GM18868 (cell line): ENCODE measurements at regions not wholly inside any gene's neighbourhood (a gene's known extent, or its start where the extent isn't known, plus 50 kb on each side); places are given as distances from the start of the nearest gene placed in this dataset.

Experiments used
- ATAC-seq: cut with Tn5 transposase; IDR thresholded peaks from one replicate; pipeline ENCODE4 v1.9.1; 2021; ENCODE audit warnings: mild to moderate bottlenecking, moderate library complexity; ENCODE audit not compliant: unreplicated experiment

- no peak for ATAC-seq
These were observed 624.1 kb upstream of the CDH4 start for GRCh38 chr20:60627751-60628565.

- ATAC-seq = no peak
These were observed 623.3 kb upstream of the CDH4 start for GRCh38 chr20:60628749-60629148.

- no peak for ATAC-seq
These were observed 622.9 kb upstream of the CDH4 start for GRCh38 chr20:60629206-60629605.

GRCh38 chr20:60630609-60631008 is 621.5 kb upstream of the CDH4 start:
- ATAC-seq = no peak

GRCh38 chr20:60631585-60632287 is 620.3 kb upstream of the CDH4 start:
- no peak for ATAC-seq

GRCh38 chr20:60632391-60633262 is 619.4 kb upstream of the CDH4 start:
- no peak for ATAC-seq

DNA sequence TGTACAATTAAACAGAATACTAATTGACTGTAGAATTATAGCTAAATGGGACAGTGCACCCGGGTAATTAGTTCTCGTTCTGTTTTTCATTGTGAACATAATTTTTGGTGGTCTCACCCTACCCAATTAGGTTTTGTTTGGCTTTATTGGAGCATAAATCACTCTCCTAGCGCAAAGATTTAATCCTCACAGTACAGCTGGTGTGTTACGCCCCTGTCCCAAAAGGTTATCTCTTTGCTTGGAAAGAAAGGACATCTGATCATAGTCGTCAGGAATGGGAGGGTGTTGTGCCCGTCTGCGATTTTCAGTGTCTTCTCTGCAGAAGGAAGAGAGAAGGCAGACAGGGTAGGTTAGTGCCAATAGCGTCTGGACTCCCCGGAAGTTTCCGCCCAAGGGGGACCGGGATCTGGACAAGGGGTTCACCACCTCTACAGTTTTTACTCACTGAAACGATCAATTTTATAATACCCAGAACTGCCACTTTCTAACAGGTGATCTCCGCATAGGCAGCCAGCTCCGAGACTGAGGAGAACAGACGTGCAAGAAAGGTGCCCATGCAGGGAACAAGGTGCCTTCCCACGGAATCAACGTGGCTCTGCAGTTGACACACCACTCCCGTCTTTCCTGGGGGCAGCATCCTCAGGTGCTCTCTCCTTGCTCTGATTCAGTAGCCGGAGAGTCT is 617.4 kb upstream of the CDH4 start:
- no peak for ATAC-seq

- no peak for ATAC-seq
These were observed 615.6 kb upstream of the CDH4 start for GRCh38 chr20:60636417-60636816.

- ATAC-seq = no peak
These were observed 614.3 kb upstream of the CDH4 start for GRCh38 chr20:60637801-60638200.

DNA sequence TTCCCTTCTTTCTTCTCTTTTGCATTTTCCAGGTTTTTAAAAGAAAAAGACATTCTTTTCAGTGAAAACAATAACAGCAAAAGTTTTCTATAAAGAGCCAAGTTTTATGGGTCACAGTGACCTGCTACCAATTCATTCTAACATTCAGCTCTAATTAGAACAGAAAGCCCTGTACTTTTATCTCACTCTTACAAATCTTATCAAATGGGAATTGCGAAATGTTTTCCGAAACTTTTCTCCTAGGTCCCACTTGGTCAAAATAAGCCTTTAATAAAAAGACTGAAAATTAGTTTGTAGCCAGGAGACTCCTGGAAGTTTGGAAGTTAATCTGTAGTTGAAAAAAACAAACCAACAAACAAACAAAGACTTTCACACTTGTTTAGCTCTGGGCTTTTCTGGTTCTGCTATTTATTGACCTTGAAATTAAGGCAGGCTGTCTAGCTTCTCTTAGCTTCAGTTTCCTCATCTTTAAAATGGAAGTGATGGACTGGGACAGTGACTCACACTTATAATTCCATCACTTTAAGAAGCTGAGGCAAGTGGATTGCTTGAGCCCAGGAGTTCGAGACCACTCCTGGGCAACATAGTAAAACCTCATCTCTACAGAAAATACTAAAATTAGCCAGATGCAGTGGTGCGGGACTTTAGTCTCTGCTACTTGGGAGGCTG is 613.5 kb upstream of the CDH4 start:
- ATAC-seq = no peak

DNA sequence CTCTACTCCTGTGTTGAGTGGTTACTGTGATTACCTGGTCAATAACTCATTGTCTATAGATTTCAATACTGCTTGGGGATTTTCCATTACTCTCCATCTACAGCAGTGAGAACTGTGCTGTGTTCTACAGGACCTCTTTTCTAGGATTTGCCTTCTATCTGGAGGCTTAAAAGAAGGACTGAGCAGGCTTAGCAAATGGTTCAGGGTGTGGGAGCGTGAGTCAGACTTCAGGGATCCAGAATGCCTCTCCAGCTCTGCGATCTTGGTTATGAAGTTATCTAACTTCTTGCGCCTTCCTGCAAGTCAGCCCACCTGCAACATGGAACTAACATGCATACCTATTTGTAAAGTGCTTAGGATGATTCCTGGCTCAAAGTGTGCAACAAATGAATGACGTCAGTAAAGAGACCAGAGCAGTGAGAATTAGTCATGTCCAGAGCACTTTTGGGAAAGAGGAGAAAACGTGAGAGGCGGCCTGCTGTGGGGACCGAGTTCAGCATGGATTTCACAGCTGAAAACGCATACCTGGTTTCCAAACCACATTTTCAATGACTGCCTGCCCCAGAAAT is 610.1 kb upstream of the CDH4 start:
- no peak for ATAC-seq

GRCh38 chr20:60642541-60642940 is 609.5 kb upstream of the CDH4 start:
- ATAC-seq = no peak

- no peak for ATAC-seq
These were observed 603.5 kb upstream of the CDH4 start for GRCh38 chr20:60648556-60648955.

DNA sequence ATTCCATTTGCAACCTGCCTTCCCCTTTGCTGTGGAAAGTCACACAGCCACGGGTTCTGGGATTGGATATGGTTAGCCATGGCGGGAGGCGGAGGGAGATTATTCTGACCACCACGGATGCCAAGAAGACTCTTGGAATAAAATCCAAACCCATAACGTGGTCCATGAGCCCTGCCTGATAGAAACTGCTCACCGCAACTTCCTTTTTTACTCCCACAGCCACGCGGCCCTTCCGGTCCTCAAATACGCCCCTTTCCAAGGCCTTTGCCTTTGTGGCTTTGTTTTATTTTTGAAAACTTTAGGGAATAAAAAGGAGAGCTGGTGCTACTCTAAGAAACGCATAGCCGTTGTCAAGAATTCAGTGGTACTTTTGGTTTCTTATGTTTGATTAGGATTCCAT is 602.5 kb upstream of the CDH4 start:
- no peak for ATAC-seq

DNA sequence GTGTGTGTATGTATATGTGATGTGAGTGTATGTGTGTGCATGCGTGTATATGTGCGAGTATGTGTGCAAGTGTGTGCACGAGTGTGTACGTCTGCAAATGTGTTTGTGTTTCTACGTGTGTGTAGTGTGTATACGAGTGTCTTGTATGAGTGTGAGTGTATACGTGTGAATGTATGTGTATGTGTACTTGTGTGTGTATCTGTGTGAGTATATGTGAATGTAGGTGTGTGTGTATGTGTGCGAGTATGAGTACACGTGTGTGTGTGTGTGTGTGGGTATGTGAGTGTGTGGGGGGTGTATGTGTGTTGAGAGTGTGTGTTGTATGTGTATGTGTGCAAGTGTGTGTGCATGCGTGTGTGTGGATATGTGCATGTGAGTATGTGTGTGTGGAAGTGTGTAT is 602.0 kb upstream of the CDH4 start:
- no peak for ATAC-seq

GRCh38 chr20:60652046-60652445 is 600.0 kb upstream of the CDH4 start:
- no peak for ATAC-seq

GRCh38 chr20:60652615-60653014 is 599.4 kb upstream of the CDH4 start:
- ATAC-seq = no peak

DNA sequence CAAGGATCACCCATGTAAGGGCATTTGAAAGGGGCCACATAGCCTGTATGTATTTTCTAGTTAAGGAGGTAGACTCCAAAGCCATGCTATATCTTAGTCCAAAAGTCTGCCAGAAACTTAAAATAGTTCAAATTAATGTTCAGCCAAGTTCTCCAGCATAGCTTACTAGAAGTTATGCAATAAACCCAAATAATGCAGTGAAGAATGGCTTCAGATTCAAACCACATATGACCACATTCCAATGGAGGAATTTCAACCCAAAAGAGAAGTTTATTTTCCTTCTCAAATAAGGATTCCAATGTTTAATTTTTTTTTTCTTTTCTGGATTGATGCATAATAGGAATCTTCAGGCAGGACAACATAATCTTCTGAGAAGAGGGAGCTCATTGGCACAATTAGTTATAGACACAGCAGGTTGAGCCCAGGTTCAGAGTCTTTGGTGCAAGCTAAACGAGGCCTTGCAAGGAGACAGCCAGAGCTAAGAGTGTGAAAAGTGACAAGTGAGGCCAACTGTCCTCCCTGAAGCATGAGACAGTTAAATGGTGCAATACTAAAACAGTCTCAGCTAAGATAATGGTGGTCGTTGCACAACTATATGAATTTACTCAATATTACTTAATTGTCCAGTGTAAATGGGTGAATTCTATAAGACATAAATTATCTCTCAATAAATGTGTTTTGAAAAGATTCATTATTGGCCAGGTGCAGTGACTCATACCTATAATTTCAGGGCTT is 598.8 kb upstream of the CDH4 start:
- no peak for ATAC-seq

- ATAC-seq = no peak
These were observed 593.4 kb upstream of the CDH4 start for GRCh38 chr20:60658681-60659080.
